Gastroesophageal sphincter (tissue), 3 donors: ENCODE measurements at regions not wholly inside any gene's neighbourhood (a gene's known extent, or its start where the extent isn't known, plus 50 kb on each side); places are given as distances from the start of the nearest gene placed in this dataset.

Experiments used
- CTCF ChIP-seq, 4 experiments: fragments of 200-600 bp in 2 of 4; fragments of 450-650 bp in 2 of 4; sonication (generic) in 1 of 4; IDR thresholded peaks; one replicate each; pipeline ENCODE4 v1.5.1; 2017 to 2019; ENCODE audit warnings: antibody characterized with exemption in 4 of 4, mild to moderate bottlenecking in 2 of 4, moderate library complexity in 2 of 4
- POLR2A ChIP-seq, 2 donors: fragments of 450-650 bp; IDR thresholded peaks; one replicate each; pipeline ENCODE4 v1.6.1; 2017; ENCODE audit warnings: antibody characterized with exemption in 2 of 2, mild to moderate bottlenecking in 2 of 2, moderate library complexity in 1 of 2
- POLR2AphosphoS5 ChIP-seq: sonication (generic); formaldehyde crosslinking; IDR thresholded peaks from one replicate; pipeline ENCODE4 v1.6.1; 2017; ENCODE audit warnings: antibody characterized with exemption

- TF ChIP-seq POLR2A (IDR thresholded peaks at IDR 0.05) (no peak), CTCF (IDR thresholded peaks at IDR 0.05) (no peak), POLR2AphosphoS5 (no peak)
Measured at GRCh38 chr13:50664951-50665350, 178.5 kb downstream of the DLEU7 start.
